ENCODE measurements at regions not wholly inside any gene's neighbourhood (a gene's known extent, or its start where the extent isn't known, plus 50 kb on each side); places are given as distances from the start of the nearest gene placed in this dataset.
"Not testable (repeated sequence)": the region's sequence is repeated elsewhere in the genome, so short reads cannot be mapped to it uniquely, and the experiment has no call there.

DNA sequence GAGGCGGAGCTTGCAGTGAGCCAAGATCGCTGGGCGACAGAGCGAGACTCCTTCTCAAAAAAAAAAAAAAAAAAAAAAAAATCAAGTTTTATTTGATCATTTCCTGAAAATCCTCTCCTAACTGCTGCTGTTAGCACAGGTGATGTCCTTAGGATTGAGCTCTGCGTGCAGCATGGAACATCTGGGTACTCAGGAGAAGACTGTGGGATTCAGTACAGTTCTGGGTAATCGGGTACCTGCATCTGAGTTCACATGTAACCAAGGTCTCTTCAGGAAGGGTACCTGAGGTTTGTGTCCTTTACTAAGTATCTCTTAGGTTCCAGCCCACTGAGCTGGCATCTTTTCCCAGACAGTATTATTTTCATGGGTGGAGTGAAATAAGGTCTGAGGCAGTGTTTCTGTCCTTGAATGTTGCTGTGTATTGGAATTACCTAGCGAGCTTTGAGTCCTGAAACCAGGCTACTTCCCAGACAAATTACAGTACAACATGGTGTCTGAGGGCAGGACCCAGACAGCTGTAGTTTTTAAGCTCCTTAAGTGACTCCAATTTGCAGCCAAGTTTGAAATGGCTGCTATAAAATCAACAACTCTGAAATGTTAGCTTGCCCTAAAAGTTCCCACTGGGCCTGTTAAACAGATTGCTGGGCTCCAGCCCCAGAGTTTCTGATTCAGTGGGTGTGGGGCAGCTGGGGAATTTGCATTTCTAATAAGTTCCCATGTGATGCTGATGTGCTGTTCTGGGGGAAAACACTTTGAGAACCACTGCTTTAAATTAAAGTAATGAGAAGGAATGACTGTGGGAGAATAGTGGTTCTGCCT lies 120.5 kb downstream of the PMAIP1 start:
- Histone ChIP-seq H3K9me3 (ENCODE audit: low read depth, low read length) (no peaks in the 10 kb centered on the region), H3K36me3 (ENCODE audit: insufficient read depth, low read length) (no peaks in the 10 kb centered on the region), H3K4me3 (no peak overlapping the region), H3K9ac (ENCODE audit: insufficient read length) (no peak overlapping the region), H3K27ac (no peak overlapping the region)
- no peak for TF ChIP-seq EZH2 (IDR thresholded peaks at IDR 0.05)
- TF ChIP-seq POLR2AphosphoS5 (IDR thresholded peaks at IDR 0.05; ENCODE audit: borderline replicate concordance, low read depth, low read length) = no peak
- DNase-seq (ENCODE audit: low read depth, low spot score) = no peak

DNA sequence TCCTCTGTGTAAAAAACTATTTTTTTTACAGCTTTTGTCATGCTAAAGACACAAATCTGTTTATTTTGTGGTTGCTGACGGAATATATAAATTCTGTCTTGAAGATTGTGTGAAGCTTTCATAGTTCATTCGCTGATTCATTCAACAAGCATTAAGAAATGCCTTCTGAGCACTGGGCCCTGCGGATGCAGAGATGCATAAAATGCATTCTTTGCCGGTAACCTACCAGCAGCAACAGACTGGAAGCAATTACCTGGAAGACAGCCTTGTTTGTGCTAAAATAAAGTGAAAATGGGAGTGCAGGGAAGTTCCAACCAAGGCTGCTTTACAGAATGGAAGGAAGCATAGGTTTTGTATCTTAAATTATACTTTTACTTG lies 119.7 kb downstream of the PMAIP1 start:
- Histone ChIP-seq H3K36me3 (ENCODE audit: insufficient read depth, low read length) (no peaks in the 10 kb centered on the region), H3K4me3 (no peak overlapping the region), H3K27ac (no peak overlapping the region), H3K9me3 (ENCODE audit: low read depth, low read length) (no peaks in the 10 kb centered on the region), H3K9ac (ENCODE audit: insufficient read length) (no peak overlapping the region)
- TF ChIP-seq EZH2 (IDR thresholded peaks at IDR 0.05) (no peak), POLR2AphosphoS5 (IDR thresholded peaks at IDR 0.05; ENCODE audit: borderline replicate concordance, low read depth, low read length) (no peak), FOXP2 (optimal IDR thresholded peaks at IDR 0.05; ENCODE audit: control extremely low read depth, extremely low read length, insufficient read depth) (no peak)
- no peak for DNase-seq (ENCODE audit: low read depth, low spot score)

DNA sequence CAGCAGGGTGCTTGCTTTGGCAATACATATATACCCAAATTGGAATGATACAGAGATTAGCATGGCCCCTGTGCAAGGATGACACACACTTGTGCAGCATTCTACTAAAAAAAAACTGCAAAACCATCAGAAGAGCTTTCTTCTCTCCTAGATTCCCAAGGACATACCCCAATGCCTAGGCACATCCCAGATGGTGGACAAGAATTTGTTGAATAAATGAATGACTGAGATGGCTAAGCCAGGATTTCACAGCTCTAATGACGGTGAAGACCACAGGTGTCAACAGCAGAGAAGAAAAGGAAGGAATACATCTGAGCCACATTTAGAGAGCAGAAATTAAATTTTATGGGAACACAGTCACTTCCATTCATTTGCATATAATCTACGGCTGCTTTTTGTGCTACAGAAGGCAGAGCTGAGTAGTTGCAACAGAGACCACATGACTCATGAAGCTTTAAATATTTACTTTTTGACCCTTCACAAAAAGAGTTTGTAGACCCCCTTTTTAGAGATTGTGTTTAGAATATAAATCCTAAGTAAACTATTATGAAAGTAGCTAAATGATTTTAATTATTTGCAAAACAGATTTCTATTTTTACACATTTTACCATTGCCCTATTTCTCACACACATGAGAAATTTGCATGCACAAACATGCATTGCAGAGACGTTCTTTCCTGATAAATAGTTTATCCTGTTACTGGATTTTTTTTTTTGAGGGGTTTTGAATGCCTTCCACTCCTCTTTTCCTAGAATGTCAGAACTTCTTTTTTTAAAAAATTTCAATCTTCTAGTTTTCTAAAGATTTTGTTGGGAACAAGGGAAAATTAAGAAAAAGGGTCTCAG lies 119.0 kb downstream of the PMAIP1 start:
- no peaks in the 10 kb centered on the region for H3K36me3 ChIP-seq (ENCODE audit: insufficient read depth, low read length)
- TF ChIP-seq POLR2AphosphoS5 (IDR thresholded peaks at IDR 0.05; ENCODE audit: borderline replicate concordance, low read depth, low read length) (no peak), EZH2 (IDR thresholded peaks at IDR 0.05) (no peak), FOXP2 (optimal IDR thresholded peaks at IDR 0.05; ENCODE audit: control extremely low read depth, extremely low read length, insufficient read depth) (no peak)
- no peak overlapping the region for H3K27ac ChIP-seq
- H3K4me3 ChIP-seq = no peak overlapping the region
- no peaks in the 10 kb centered on the region for H3K9me3 ChIP-seq (ENCODE audit: low read depth, low read length)
- no peak for DNase-seq (ENCODE audit: low read depth, low spot score)
- no peak overlapping the region for H3K9ac ChIP-seq (ENCODE audit: insufficient read length)

DNA sequence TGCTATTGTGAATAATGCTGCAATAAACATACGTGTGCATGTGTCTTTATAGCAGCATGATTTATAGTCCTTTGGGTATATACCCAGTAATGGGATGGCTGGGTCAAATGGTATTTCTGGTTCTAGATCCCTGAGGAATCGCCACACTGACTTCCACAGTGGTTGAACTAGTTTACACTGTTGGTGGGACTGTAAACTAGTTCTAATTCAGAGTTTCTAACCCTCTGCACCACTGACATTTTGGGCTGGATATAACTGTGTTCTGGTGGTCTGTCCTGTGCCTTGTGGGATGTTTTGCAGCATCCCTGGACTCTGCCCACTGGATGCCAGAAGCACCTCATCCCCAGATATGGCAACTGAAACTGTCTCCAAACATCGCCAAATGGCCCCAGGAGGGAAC lies 118.3 kb downstream of the PMAIP1 start:
- H3K9me3 ChIP-seq (ENCODE audit: low read depth, low read length); H3K4me3 ChIP-seq; H3K27ac ChIP-seq; H3K9ac ChIP-seq (ENCODE audit: insufficient read length); DNase-seq (ENCODE audit: low read depth, low spot score); H3K36me3 ChIP-seq (ENCODE audit: insufficient read depth, low read length): not testable (repeated sequence)

DNA sequence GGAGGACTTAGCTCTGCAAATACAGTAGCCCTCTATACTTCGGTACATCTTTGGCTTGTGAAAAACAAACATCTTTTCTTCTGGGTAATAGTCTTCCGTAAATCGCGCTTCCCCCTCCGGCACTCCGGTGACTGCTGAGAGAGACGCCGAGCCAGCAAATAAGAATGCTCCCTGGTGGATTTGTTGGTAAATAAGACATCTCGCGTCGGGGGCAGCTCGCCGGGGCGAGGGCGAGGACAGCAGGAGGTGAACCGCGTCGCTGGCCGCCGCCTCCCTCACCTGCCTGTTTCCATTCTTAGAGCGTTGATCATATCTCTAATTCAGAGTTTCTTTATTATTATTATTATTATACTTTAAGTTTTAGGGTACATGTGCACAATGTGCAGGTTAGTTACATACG lies 117.6 kb downstream of the PMAIP1 start:
- Histone ChIP-seq H3K27ac (no peak overlapping the region), H3K4me3 (no peak overlapping the region), H3K36me3 (ENCODE audit: insufficient read depth, low read length) (no peaks in the 10 kb centered on the region), H3K9ac (ENCODE audit: insufficient read length) (no peak overlapping the region), H3K9me3 (ENCODE audit: low read depth, low read length) (no peaks in the 10 kb centered on the region)
- no peak for DNase-seq (ENCODE audit: low read depth, low spot score)
- TF ChIP-seq FOXP2 (optimal IDR thresholded peaks at IDR 0.05; ENCODE audit: control extremely low read depth, extremely low read length, insufficient read depth) (no peak), POLR2AphosphoS5 (IDR thresholded peaks at IDR 0.05; ENCODE audit: borderline replicate concordance, low read depth, low read length) (no peak), EZH2 (IDR thresholded peaks at IDR 0.05) (no peak)

DNA sequence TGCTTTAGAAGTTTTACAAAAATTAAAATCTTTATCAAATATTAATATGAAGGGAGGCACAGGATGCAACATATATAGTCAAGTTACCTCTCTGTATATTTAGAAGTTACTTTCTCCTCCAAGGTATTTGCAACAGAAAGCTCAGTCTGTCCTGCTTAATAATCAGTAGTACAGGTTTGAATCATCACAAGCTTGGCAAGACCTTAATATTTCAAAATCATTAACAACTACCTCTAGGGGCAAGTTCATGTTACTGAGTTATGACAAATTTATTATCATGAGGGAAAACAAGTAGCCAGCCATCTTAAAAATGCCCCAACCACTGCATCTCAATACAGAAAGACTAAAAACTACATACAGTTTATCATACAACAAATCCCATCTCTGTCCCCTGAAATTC lies 116.0 kb downstream of the PMAIP1 start:
- not testable (repeated sequence) for DNase-seq (ENCODE audit: low read depth, low spot score); H3K9ac ChIP-seq (ENCODE audit: insufficient read length); H3K4me3 ChIP-seq; H3K36me3 ChIP-seq (ENCODE audit: insufficient read depth, low read length); H3K9me3 ChIP-seq (ENCODE audit: low read depth, low read length); H3K27ac ChIP-seq

DNA sequence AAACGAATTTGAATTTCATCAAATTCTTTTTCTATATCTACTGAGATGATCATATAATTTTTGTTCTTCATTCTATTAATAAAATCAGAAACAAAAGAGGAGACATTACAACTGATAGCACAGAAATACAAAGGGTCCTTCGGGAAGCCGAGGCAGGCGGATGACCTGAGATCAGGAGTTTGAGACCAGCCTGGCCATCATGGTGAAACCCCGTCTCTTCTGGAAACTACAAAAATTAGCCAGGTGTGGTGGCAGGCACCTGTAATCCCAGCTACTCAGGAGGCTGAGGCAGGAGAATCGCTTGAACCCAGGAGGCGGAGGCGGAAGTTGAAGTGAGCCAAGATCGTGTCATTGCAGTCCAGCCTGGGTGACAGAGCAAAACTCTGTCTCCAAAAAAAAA lies 113.4 kb downstream of the PMAIP1 start:
- H3K36me3 ChIP-seq (ENCODE audit: insufficient read depth, low read length); H3K9ac ChIP-seq (ENCODE audit: insufficient read length); H3K27ac ChIP-seq; DNase-seq (ENCODE audit: low read depth, low spot score); H3K4me3 ChIP-seq; H3K9me3 ChIP-seq (ENCODE audit: low read depth, low read length): not testable (repeated sequence)

DNA sequence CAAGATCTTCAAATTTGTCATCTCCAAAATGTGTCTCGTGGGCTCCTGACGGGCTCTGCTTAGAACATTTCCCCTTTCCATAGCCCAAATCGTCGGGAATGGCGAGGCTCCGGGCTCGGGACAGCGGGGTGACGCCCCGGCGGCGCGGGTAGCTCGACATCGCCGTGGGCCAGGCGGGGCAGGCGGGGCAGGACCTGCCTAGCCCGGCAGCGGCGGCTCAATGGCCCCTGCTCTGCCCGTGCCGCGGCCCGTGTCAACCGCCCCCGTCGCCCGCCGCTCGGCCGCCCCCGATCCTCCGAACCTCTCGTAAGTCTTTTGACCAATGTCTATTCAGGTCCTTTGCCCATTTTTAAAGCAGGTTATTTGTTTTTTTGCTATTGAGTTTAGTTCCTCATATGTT lies 111.2 kb downstream of the PMAIP1 start:
- Histone ChIP-seq H3K36me3 (ENCODE audit: insufficient read depth, low read length) (no peaks in the 10 kb centered on the region), H3K9ac (ENCODE audit: insufficient read length) (no peak overlapping the region), H3K9me3 (ENCODE audit: low read depth, low read length) (no peaks in the 10 kb centered on the region), H3K27ac (no peak overlapping the region), H3K4me3 (no peak overlapping the region)
- no peak for DNase-seq (ENCODE audit: low read depth, low spot score)
- no peak for TF ChIP-seq POLR2AphosphoS5 (IDR thresholded peaks at IDR 0.05; ENCODE audit: borderline replicate concordance, low read depth, low read length)
- TF ChIP-seq EZH2 (IDR thresholded peaks at IDR 0.05) = no peak
- TF ChIP-seq FOXP2 (optimal IDR thresholded peaks at IDR 0.05; ENCODE audit: control extremely low read depth, extremely low read length, insufficient read depth) = no peak

DNA sequence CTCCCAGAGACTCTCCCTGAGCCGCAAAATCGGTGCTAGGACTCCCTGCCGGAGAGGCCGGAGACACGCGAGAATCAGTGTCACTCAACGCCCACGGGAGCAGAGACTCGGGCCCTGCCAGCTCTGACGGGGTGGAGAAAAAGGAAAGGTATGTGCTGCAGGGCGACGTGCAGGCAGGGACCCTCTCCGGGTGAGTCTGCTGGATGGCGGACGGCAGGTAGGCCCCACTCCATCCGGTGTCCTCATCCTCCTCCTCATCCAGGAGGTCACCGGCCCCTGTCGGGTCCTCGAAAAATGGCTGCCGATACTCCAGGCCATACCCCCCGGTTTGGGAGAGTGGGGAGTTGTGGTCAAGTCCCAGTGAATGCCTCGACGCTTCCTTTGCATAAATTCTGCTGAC lies 110.7 kb downstream of the PMAIP1 start:
- Histone ChIP-seq H3K36me3 (ENCODE audit: insufficient read depth, low read length) (no peaks in the 10 kb centered on the region), H3K9ac (ENCODE audit: insufficient read length) (no peak overlapping the region), H3K27ac (no peak overlapping the region), H3K9me3 (ENCODE audit: low read depth, low read length) (no peaks in the 10 kb centered on the region), H3K4me3 (no peak overlapping the region)
- no peak for DNase-seq (ENCODE audit: low read depth, low spot score)
- TF ChIP-seq EZH2 (IDR thresholded peaks at IDR 0.05) (no peak), FOXP2 (optimal IDR thresholded peaks at IDR 0.05; ENCODE audit: control extremely low read depth, extremely low read length, insufficient read depth) (no peak), POLR2AphosphoS5 (IDR thresholded peaks at IDR 0.05; ENCODE audit: borderline replicate concordance, low read depth, low read length) (no peak)

All from SK-N-MC (cell line).